SU-DHL-6 (cell line): ENCODE measurements at regions not wholly inside any gene's neighbourhood (a gene's known extent, or its start where the extent isn't known, plus 50 kb on each side); places are given as distances from the start of the nearest gene placed in this dataset.

Source experiments
- H2AFZ ChIP-seq: fragments of 200-600 bp; sonication (generic); 2 replicates; pipeline ENCODE4 v1.6.1; 2014; ENCODE audit warnings: low read depth, mild to moderate bottlenecking, moderate library complexity, mixed read lengths, antibody characterized with exemption, low read length; ENCODE audit not compliant: severe bottlenecking
- H3F3A ChIP-seq: fragments of 200-600 bp; shearing (Covaris generic); 2 replicates; pipeline ENCODE4 v1.6.0; 2016; ENCODE audit warnings: antibody characterized with exemption, mild to moderate bottlenecking; ENCODE audit not compliant: insufficient read depth
- H3K27ac ChIP-seq: fragments of 200-600 bp; sonication (generic); 2 replicates; pipeline ENCODE4 v1.5.1; 2016; ENCODE audit warnings: low read depth, mild to moderate bottlenecking, low read length, moderate library complexity, mixed read lengths
- H3K27me3 ChIP-seq: fragments of 200-600 bp; sonication (generic), shearing (Covaris generic); 2 replicates; pipeline ENCODE4 v1.6.0; 2014; ENCODE audit warnings: mild to moderate bottlenecking, low read length
- H3K36me3 ChIP-seq: fragments of 200-600 bp; sonication (generic); 2 replicates; pipeline ENCODE4 v1.6.1; 2014; ENCODE audit warnings: mild to moderate bottlenecking, low read length, mixed read lengths
- H3K4me2 ChIP-seq: fragments of 300-600, 200-600 bp; shearing (Covaris generic), sonication (generic); 2 replicates; pipeline ENCODE4 v1.6.0; 2014; ENCODE audit warnings: low read length, low read depth, mild to moderate bottlenecking; ENCODE audit not compliant: poor library complexity, severe bottlenecking
- H3K4me3 ChIP-seq: fragments of 200-600 bp; sonication (generic); 2 replicates; pipeline ENCODE4 v1.5.1; 2014; ENCODE audit warnings: antibody characterized with exemption, low read length, mild to moderate bottlenecking, mixed read lengths; ENCODE audit not compliant: insufficient read depth, poor library complexity, severe bottlenecking
- H3K79me2 ChIP-seq: fragments of 200-600 bp; sonication (generic); 2 replicates; pipeline ENCODE4 v1.6.1; 2014; ENCODE audit warnings: mild to moderate bottlenecking, low read length, moderate library complexity; ENCODE audit not compliant: insufficient read depth
- H3K9ac ChIP-seq: fragments of 200-600 bp; sonication (generic); 2 replicates; pipeline ENCODE4 v1.7.0; 2014; ENCODE audit warnings: mild to moderate bottlenecking, low read length
- H3K9me2 ChIP-seq: fragments of 200-600 bp; sonication (generic); replicated peaks from 2 replicates; pipeline ENCODE4 v1.6.1; 2014; ENCODE audit warnings: low read length; ENCODE audit not compliant: insufficient read depth
- H3K9me3 ChIP-seq: fragments of 200-600 bp; sonication (generic); 2 replicates; pipeline ENCODE4 v1.6.1; 2014; ENCODE audit warnings: low read length, mixed read lengths; ENCODE audit not compliant: insufficient read depth
- H4K20me1 ChIP-seq: fragments of 200-600 bp; sonication (generic); 2 replicates; pipeline ENCODE4 v1.6.1; 2014; ENCODE audit warnings: low read depth, mild to moderate bottlenecking, antibody characterized with exemption, low read length, moderate library complexity, mixed read lengths
- EZH2phosphoT487 ChIP-seq: fragments of 200-600 bp; sonication (generic), shearing (Covaris generic); conservative IDR thresholded peaks from 2 replicates; pipeline ENCODE4 v1.6.1; 2018; ENCODE audit warnings: mild to moderate bottlenecking, antibody characterized with exemption, low read length, moderate library complexity, mixed read lengths
- TF ChIP-seq, protein P1 (sequence below): fragments of 200-600 bp; sonication (generic); IDR thresholded peaks from one replicate; pipeline ENCODE4 v1.5.1; 2017; ENCODE audit warnings: antibody characterized with exemption, mild to moderate bottlenecking, low read length, moderate library complexity; ENCODE audit not compliant: insufficient read depth, poor library complexity, severe bottlenecking

DNA sequence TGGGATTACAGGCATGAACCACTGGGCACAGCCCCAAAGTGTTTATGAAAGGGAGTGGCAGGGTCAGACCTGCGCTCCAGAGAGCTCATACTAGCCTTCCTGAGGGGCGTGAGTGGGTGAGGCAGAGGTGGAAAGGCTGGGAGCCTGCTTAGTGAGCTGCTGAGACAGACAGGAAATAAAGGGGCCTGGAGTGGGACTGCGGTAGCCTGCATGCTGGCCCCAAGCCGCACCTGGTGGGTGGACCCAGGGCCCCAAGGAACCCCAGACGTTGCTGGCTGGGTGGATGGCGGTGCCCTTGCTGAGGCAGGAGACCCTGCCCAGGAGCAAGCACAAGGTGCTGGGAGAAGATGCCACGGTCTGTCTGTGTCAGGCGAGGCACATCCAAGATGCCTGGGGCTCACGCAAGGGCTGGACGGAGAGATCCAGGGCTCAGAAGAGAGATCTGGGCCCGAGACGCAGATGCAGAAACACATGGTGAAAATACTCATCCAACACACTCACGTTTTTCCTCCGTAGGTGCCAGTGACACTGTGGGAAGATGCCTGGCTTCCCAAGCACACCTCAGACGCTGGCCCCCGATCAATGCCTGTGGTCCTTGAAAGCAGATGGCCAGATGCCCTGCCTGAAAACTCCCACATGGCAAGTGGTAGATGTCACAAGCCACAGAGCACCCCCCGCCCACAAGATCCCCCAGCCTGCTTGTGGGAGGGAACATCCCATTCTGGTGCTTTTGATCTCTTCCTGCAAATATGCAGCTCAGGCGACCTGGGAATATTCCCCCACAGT lies 151.1 kb downstream of the GLI2 start:
- Histone ChIP-seq H3K9ac (no peak overlapping the region), H3K9me3 (no peaks in the 10 kb centered on the region), H2AFZ (no peak overlapping the region), H3K4me3 (no peak overlapping the region), H3K27ac (no peak overlapping the region), H3F3A (no peaks in the 10 kb centered on the region), H3K9me2 (no peaks in the 10 kb centered on the region), H3K36me3 (no peaks in the 10 kb centered on the region), H3K27me3 (no peaks in the 10 kb centered on the region), H4K20me1 (no peaks in the 10 kb centered on the region), H3K79me2 (no peaks in the 10 kb centered on the region), H3K4me2 (no peak overlapping the region)
- TF ChIP-seq, protein P1, sequence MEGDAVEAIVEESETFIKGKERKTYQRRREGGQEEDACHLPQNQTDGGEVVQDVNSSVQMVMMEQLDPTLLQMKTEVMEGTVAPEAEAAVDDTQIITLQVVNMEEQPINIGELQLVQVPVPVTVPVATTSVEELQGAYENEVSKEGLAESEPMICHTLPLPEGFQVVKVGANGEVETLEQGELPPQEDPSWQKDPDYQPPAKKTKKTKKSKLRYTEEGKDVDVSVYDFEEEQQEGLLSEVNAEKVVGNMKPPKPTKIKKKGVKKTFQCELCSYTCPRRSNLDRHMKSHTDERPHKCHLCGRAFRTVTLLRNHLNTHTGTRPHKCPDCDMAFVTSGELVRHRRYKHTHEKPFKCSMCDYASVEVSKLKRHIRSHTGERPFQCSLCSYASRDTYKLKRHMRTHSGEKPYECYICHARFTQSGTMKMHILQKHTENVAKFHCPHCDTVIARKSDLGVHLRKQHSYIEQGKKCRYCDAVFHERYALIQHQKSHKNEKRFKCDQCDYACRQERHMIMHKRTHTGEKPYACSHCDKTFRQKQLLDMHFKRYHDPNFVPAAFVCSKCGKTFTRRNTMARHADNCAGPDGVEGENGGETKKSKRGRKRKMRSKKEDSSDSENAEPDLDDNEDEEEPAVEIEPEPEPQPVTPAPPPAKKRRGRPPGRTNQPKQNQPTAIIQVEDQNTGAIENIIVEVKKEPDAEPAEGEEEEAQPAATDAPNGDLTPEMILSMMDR, result no peak

DNA sequence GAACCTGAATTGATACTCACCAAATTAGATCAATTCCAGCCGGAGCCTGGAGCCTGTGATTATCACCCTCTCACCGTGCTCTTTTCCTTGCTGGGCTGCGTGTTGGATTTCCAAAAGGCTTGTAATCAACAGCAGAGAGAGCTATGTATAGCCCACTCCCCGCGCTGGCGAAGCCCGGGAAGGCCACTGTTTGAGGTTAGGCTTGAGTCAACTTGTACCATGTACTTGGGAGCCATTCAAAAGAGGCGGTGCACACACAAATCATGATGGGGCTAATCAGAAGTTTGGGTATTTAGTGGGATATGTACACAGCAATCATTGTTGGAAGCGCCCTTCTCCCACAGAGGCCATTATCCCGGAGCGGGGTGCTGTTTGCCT lies 151.6 kb downstream of the GLI2 start:
- Histone ChIP-seq H3K4me3 (no peak overlapping the region), H3K27ac (no peak overlapping the region), H3K36me3 (no peaks in the 10 kb centered on the region), H3K9me3 (no peaks in the 10 kb centered on the region), H3K9ac (no peak overlapping the region), H3F3A (no peaks in the 10 kb centered on the region), H3K27me3 (no peaks in the 10 kb centered on the region), H3K79me2 (no peaks in the 10 kb centered on the region), H3K9me2 (no peaks in the 10 kb centered on the region), H2AFZ (no peak overlapping the region), H3K4me2 (no peak overlapping the region), H4K20me1 (no peaks in the 10 kb centered on the region)
- no peak for TF ChIP-seq EZH2phosphoT487
- TF ChIP-seq, protein P1, result no peak

DNA sequence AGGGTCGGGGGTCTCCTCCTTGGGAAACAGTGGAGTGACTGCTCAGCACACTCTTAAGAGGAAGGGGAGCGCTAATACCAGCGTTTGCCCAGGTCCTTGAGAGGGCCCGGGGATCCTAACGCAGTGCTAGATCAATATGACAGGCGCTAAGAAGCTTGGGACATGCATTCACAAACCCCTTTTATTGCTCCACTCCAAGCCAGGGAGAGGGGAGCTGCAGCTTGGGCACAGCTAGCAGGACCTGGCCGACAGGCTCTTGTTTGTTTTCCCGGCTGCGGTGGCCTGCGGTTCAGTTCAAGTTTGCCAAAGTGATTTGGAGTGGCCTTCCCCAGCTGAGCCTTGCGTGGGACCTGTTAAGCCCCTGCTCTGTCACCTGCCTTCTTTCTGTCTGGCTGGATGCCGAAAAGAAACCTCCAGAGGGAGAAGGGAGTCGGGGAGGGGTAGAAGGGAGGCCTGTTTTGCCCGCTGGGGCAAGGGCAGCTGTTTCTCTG lies 152.1 kb downstream of the GLI2 start:
- no peaks in the 10 kb centered on the region for H3K79me2 ChIP-seq

More for the DNA sequence above, 152.1 kb downstream of the GLI2 start:
- Histone ChIP-seq H3K27ac (no peak overlapping the region), H3K36me3 (no peaks in the 10 kb centered on the region), H4K20me1 (no peaks in the 10 kb centered on the region), H2AFZ (no peak overlapping the region), H3K4me2 (no peak overlapping the region), H3K9me3 (no peaks in the 10 kb centered on the region), H3K27me3 (no peaks in the 10 kb centered on the region), H3F3A (no peaks in the 10 kb centered on the region), H3K9ac (no peak overlapping the region), H3K4me3 (no peak overlapping the region), H3K9me2 (no peaks in the 10 kb centered on the region)
- TF ChIP-seq, protein P1, result no peak
- no peak for TF ChIP-seq EZH2phosphoT487
